SK-N-MC (cell line): ENCODE measurements at regions not wholly inside any gene's neighbourhood (a gene's known extent, or its start where the extent isn't known, plus 50 kb on each side); places are given as distances from the start of the nearest gene placed in this dataset.

ENCODE experiments used
- EZH2 ChIP-seq: fragments of 200-600 bp; sonication (generic); IDR thresholded peaks from one replicate; pipeline ENCODE4 v1.6.1; 2017; ENCODE audit warnings: antibody characterized with exemption
- FOXP2 ChIP-seq: optimal IDR thresholded peaks from 2 replicates; pipeline ENCODE3; 2011; ENCODE audit warnings: mild to moderate bottlenecking, moderate library complexity; ENCODE audit not compliant: insufficient read depth; ENCODE audit errors: extremely low read length, control extremely low read depth
- POLR2AphosphoS5 ChIP-seq: IDR thresholded peaks from 2 replicates; pipeline ENCODE4 v1.6.1; 2012; ENCODE audit warnings: mild to moderate bottlenecking, low read depth, low read length, borderline replicate concordance

DNA sequence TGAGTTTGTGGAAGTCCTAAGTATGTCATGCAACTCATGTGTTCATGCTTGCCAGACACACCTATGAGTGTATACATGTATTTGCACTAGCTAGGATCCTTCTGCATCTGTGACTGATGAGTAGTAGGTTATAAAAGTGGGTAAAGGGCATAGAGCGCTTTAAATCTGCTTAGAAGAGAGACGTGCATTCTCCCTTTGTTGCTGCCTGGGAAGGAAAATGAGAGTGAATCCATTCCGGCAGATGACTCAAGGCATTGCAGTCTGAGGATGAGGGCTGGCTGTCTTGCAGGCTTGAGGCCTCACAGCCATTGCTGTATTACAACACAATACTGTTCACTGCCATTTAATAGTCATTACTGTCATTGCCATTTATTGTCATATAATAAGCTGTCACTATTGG, 120.8 kb upstream of the UMPS start:
- TF ChIP-seq POLR2AphosphoS5 = no peak
- no peak for TF ChIP-seq EZH2
- TF ChIP-seq FOXP2 = no peak
